Esophagus squamous epithelium (tissue), 5 donors: ENCODE measurements at regions not wholly inside any gene's neighbourhood (a gene's known extent, or its start where the extent isn't known, plus 50 kb on each side); places are given as distances from the start of the nearest gene placed in this dataset.

Experiments
- DNase-seq: peaks from one replicate; lab custom pipeline; 2025; lab: John Stamatoyannopoulos, UW
- H3K27ac ChIP-seq, 4 donors: fragments of 200-600 bp; sonication (generic); one replicate each; pipeline ENCODE4 v1.5.1; 2016 to 2019; ENCODE audit warnings: mild to moderate bottlenecking in 1 of 4
- H3K27me3 ChIP-seq, 4 donors: fragments of 200-600 bp; sonication (generic); 1 replicate in 3 of 4; 2 replicates in 1 of 4; pipeline versions ENCODE4 v1.5.1 to v1.6.0; 2017 to 2021; ENCODE audit warnings: antibody characterized with exemption in 1 of 4
- H3K36me3 ChIP-seq, 3 donors: fragments of 200-600 bp; sonication (generic); one replicate each; pipeline ENCODE4 v1.5.1; 2016 to 2019
- H3K4me1 ChIP-seq, 3 donors: fragments of 200-600 bp; sonication (generic); one replicate each; pipeline ENCODE4 v1.5.1; 2017 to 2019
- H3K4me3 ChIP-seq, 4 donors: fragments of 200-600 bp; sonication (generic); 1 replicate in 3 of 4; 2 replicates in 1 of 4; pipeline ENCODE4 v1.5.1; 2016 to 2019; ENCODE audit warnings: mild to moderate bottlenecking in 2 of 4, moderate library complexity in 1 of 4
- H3K9me3 ChIP-seq, 3 donors: fragments of 200-600 bp; sonication (generic); one replicate each; pipeline ENCODE4 v1.5.1; 2016 to 2019
- CTCF ChIP-seq, 6 experiments: fragments of 450-650 bp in 4 of 6; fragments of 200-600 bp in 2 of 6; sonication (generic) in 2 of 6; IDR thresholded peaks; one replicate each; pipeline ENCODE4 v1.5.1; 2016 to 2019; ENCODE audit warnings: antibody characterized with exemption in 6 of 6, mild to moderate bottlenecking in 4 of 6, moderate library complexity in 4 of 6
- POLR2A ChIP-seq, 4 donors: fragments of 450-650 bp; IDR thresholded peaks; one replicate each; pipeline ENCODE4 v1.6.1; 2017; ENCODE audit warnings: antibody characterized with exemption in 4 of 4, mild to moderate bottlenecking in 4 of 4, moderate library complexity in 3 of 4
- WGBS, 2 donors: methylation state at CpG; one replicate each; pipeline ENCODE4 v1.1.5; 2018; 5-methylcytosine and 5-hydroxymethylcytosine counted together
- intact Hi-C: fragments of 100-400 bp; cut with DNase I; formaldehyde crosslinking; loops from one replicate; pipeline ENCODE4 v1.15.0; 2022
- donor health status: DM: yes; HTN: yes; CAD: no.

DNA sequence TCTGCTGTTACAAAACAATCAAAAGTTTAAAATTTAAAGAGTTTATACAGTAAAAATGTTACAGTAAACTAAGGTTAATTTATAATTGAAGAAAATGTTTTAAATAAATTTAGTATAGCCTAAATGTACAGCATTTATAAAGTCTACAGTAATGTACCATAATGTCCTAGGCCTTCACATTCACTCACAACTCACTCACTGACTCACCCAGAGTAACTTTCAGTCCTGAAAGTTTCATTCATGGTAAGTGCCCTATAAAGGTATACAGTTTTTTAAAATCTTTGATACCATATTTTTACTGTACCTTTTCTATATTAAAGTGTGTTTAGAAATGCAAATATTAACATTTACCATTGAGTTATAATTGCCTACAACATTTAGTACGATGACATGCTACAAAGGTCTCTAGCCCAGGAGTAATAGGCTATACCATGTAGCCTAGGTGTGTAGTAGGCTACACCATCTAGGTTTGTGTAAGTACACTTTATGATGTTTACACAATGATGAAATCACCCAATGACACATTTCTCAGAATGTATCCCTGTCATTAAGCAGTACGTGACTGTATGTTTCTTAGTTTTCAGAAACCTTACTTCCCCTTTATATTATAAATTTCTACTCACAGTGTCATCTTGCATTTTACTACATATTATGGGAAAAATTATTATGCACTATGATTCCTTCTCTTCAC lies 320.8 kb downstream of the ADAM29 start:
- Histone ChIP-seq H3K4me3 (no peak overlapping the region), H3K27ac (no peak overlapping the region), H3K27me3 (no peaks in the 10 kb centered on the region), H3K9me3 (no peaks in the 10 kb centered on the region), H3K4me1 (no peaks in the 10 kb centered on the region), H3K36me3 (no peaks in the 10 kb centered on the region)
- WGBS, 2 donors: 62 to 71% methylated on average over 2 of the region's 2 CpGs
- intact Hi-C loops: no loop called here
- DNase-seq: no peak
- no peak for TF ChIP-seq POLR2A (IDR thresholded peaks at IDR 0.05)
- no peak for TF ChIP-seq CTCF (IDR thresholded peaks at IDR 0.05)

GRCh38 chr4:175246941-175247340 lies 328.8 kb downstream of the ADAM29 start:
- WGBS, 2 donors: 55 to 58% methylated on average over 3 of the region's 3 CpGs
- TF ChIP-seq CTCF (IDR thresholded peaks at IDR 0.05) (no peak), POLR2A (IDR thresholded peaks at IDR 0.05) (no peak)
- no peaks in the 10 kb centered on the region for H3K27me3 ChIP-seq
- intact Hi-C loops: no loop called here
- no peaks in the 10 kb centered on the region for H3K4me1 ChIP-seq
- no peaks in the 10 kb centered on the region for H3K36me3 ChIP-seq
- no peak overlapping the region for H3K4me3 ChIP-seq
- H3K9me3 ChIP-seq: no peaks in the 10 kb centered on the region
- no peak overlapping the region for H3K27ac ChIP-seq
- DNase-seq: no peak

- no peak for DNase-seq
- H3K9me3 ChIP-seq: no peaks in the 10 kb centered on the region
- TF ChIP-seq CTCF (IDR thresholded peaks at IDR 0.05) (no peak), POLR2A (IDR thresholded peaks at IDR 0.05) (no peak)
- H3K27ac ChIP-seq: no peak overlapping the region
- no peaks in the 10 kb centered on the region for H3K27me3 ChIP-seq
- H3K4me1 ChIP-seq: no peaks in the 10 kb centered on the region
- H3K4me3 ChIP-seq: no peak overlapping the region
- H3K36me3 ChIP-seq: no peaks in the 10 kb centered on the region
- WGBS, 2 donors: 68 to 84% methylated on average over 3 of the region's 5 CpGs
- intact Hi-C loops: no loop called here
Measured at GRCh38 chr4:175252642-175253041, 334.5 kb downstream of the ADAM29 start.

- Histone ChIP-seq H3K36me3 (no peaks in the 10 kb centered on the region), H3K9me3 (no peaks in the 10 kb centered on the region), H3K4me1 (no peaks in the 10 kb centered on the region), H3K27me3 (no peaks in the 10 kb centered on the region), H3K4me3 (no peak overlapping the region), H3K27ac (no peak overlapping the region)
- WGBS, 2 donors: 68 to 80% methylated on average over 5 to 7 of the region's 8 CpGs
- intact Hi-C loops: no loop called here
- no peak for DNase-seq
- peak in 1 of 6 experiments; percentile 8 for TF ChIP-seq CTCF (IDR thresholded peaks at IDR 0.05)
- TF ChIP-seq POLR2A (IDR thresholded peaks at IDR 0.05): no peak
Measured at GRCh38 chr4:175253184-175253902, 335.2 kb downstream of the ADAM29 start.

DNA sequence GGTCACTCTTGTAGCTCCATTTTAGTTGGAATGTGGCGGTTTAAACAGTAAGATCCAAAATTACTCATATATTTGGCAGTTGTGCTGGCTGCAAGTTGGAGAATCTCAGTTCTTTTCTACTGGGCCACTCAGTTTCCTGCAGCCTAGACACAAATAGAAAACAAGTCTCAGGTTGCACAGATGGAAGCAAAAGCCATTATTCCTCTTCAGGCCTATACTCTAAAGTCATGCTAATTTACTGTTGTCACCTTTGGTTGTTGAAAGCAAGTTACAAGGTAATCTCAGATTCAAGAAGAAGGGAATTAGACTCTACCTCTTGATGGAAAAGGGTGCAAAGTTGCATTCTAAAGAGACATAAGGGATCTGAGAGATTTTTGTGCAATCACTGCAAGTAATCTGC lies 345.4 kb downstream of the ADAM29 start:
- no peak overlapping the region for H3K27ac ChIP-seq
- H3K36me3 ChIP-seq: no peaks in the 10 kb centered on the region
- DNase-seq: no peak
- WGBS, 2 donors: 74 to 92% methylated on average over 1 of the region's 1 CpG
- H3K27me3 ChIP-seq: no peaks in the 10 kb centered on the region
- no peaks in the 10 kb centered on the region for H3K9me3 ChIP-seq
- intact Hi-C loops: no loop called here
- H3K4me3 ChIP-seq: no peak overlapping the region
- H3K4me1 ChIP-seq: no peaks in the 10 kb centered on the region
- TF ChIP-seq CTCF (IDR thresholded peaks at IDR 0.05) (no peak), POLR2A (IDR thresholded peaks at IDR 0.05) (no peak)
